Erythroblast (primary cell): ENCODE measurements at regions not wholly inside any gene's neighbourhood (a gene's known extent, or its start where the extent isn't known, plus 50 kb on each side); places are given as distances from the start of the nearest gene placed in this dataset.

Experiments used
- GATA1 ChIP-seq: IDR thresholded peaks from 2 replicates; pipeline ENCODE4 v1.6.1; 2011; ENCODE audit warnings: low read depth, mild to moderate bottlenecking, control low read depth, low read length, moderate library complexity
- POLR2A ChIP-seq: IDR thresholded peaks from 2 replicates; pipeline ENCODE4 v1.6.1; 2011; ENCODE audit warnings: mild to moderate bottlenecking, low read length

GRCh38 chr12:124126950-124127655 lies 154.1 kb downstream of the ZNF664 start:
- no peak for TF ChIP-seq POLR2A
- TF ChIP-seq GATA1: no peak
